ENCODE measurements at regions not wholly inside any gene's neighbourhood (a gene's known extent, or its start where the extent isn't known, plus 50 kb on each side); places are given as distances from the start of the nearest gene placed in this dataset.

DNA sequence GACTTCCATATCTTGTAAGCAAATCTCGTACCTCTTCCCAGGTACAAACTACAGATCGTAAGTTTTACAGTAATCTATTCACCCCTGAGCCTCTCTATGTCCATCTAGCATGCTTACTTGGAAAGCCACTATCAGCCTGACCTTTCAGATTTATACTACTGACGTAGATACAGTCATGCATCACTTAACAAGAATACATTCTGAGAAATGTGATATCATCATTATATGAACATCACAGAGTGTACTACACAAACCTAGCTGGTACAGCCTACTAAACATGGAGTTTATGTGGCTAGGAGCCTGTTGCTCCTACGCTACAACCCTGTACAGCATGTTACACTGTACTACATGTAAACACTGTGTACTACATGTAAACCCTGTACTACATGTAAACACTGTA lies 293.2 kb upstream of the ZNF804A start:
- Histone ChIP-seq H3K4me3 (ENCODE audit: low read length) (no peak overlapping the region), H4K20me1 (ENCODE audit: insufficient read depth) (no peaks in the 10 kb centered on the region), H3K36me3 (ENCODE audit: insufficient read depth, low read length) (no peaks in the 10 kb centered on the region), H2AFZ (ENCODE audit: low read depth, low read length) (no peak overlapping the region), H3K9me2 (ENCODE audit: insufficient read depth, low read length) (no peaks in the 10 kb centered on the region), H3K4me2 (ENCODE audit: low read length) (no peak overlapping the region), H3K27me3 (ENCODE audit: insufficient read depth, low read depth, low read length) (no peaks in the 10 kb centered on the region), H3K9me3 (ENCODE audit: low read length) (no peaks in the 10 kb centered on the region), H3K27ac (ENCODE audit: low read length) (no peak overlapping the region), H3K79me2 (replicated peaks; ENCODE audit: insufficient read depth, low read length) (no peaks in the 10 kb centered on the region), H3K9ac (ENCODE audit: low read length) (no peak overlapping the region), H3F3A (ENCODE audit: insufficient read depth, low read length, poor library complexity, severe bottlenecking) (no peaks in the 10 kb centered on the region)
- TF ChIP-seq MXI1 (conservative IDR thresholded peaks at IDR 0.05; ENCODE audit: poor library complexity, severe bottlenecking): no peak
- TF ChIP-seq, protein P1, sequence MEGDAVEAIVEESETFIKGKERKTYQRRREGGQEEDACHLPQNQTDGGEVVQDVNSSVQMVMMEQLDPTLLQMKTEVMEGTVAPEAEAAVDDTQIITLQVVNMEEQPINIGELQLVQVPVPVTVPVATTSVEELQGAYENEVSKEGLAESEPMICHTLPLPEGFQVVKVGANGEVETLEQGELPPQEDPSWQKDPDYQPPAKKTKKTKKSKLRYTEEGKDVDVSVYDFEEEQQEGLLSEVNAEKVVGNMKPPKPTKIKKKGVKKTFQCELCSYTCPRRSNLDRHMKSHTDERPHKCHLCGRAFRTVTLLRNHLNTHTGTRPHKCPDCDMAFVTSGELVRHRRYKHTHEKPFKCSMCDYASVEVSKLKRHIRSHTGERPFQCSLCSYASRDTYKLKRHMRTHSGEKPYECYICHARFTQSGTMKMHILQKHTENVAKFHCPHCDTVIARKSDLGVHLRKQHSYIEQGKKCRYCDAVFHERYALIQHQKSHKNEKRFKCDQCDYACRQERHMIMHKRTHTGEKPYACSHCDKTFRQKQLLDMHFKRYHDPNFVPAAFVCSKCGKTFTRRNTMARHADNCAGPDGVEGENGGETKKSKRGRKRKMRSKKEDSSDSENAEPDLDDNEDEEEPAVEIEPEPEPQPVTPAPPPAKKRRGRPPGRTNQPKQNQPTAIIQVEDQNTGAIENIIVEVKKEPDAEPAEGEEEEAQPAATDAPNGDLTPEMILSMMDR (IDR thresholded peaks at IDR 0.05; ENCODE audit: poor library complexity, severe bottlenecking): no peak

DNA sequence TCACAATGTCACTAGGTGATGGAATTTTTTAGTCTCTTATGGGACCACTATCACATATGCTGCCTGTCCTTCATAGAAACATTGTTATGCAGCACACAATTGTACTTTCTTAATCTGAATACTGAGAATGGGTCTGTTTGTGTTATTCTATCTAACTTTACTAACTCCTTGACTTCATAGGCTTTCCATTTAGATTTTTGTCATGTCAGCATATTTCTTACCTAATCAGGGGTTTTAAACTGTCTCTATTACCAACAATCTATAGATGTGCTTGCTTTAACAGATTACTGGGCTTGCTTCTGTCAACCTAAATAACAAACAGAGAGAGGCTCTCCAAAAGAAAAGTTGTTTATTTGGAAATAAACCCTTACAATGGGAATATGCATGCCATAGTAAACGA lies 289.6 kb upstream of the ZNF804A start:
- Histone ChIP-seq H3K27me3 (ENCODE audit: insufficient read depth, low read depth, low read length) (no peaks in the 10 kb centered on the region), H3K9ac (ENCODE audit: low read length) (no peak overlapping the region), H4K20me1 (ENCODE audit: insufficient read depth) (no peaks in the 10 kb centered on the region), H3K36me3 (ENCODE audit: insufficient read depth, low read length) (no peaks in the 10 kb centered on the region), H3K9me2 (ENCODE audit: insufficient read depth, low read length) (no peaks in the 10 kb centered on the region), H3K9me3 (ENCODE audit: low read length) (no peaks in the 10 kb centered on the region), H3K79me2 (replicated peaks; ENCODE audit: insufficient read depth, low read length) (no peaks in the 10 kb centered on the region), H2AFZ (ENCODE audit: low read depth, low read length) (no peak overlapping the region), H3F3A (ENCODE audit: insufficient read depth, low read length, poor library complexity, severe bottlenecking) (no peaks in the 10 kb centered on the region), H3K27ac (ENCODE audit: low read length) (no peak overlapping the region), H3K4me2 (ENCODE audit: low read length) (no peak overlapping the region), H3K4me3 (ENCODE audit: low read length) (no peak overlapping the region)
- TF ChIP-seq EP300 (conservative IDR thresholded peaks at IDR 0.05; ENCODE audit: poor library complexity, severe bottlenecking): no peak

DNA sequence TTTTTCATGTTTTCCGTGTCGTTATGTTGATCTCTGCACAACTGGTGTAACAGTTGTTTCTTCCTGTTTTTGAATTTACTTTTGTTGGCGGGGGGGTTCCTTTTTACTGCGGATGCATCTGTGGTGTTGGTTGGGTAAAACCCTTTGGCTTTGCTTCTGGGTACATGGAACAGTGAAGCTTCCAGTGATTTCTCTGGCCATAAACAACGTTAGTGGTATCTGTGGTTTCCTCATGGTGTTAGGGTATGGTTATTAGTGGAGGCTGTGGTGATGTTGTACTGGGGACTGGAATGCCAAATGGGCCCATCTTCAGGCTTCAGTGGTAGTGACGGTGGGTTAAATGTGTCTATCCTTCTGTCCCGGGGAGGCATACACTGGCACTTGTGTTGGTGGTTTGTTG lies 285.4 kb upstream of the ZNF804A start:
- H3K79me2 ChIP-seq (replicated peaks; ENCODE audit: insufficient read depth, low read length): no peaks in the 10 kb centered on the region
- TF ChIP-seq RAD21 (conservative IDR thresholded peaks at IDR 0.05) (no peak), MXI1 (conservative IDR thresholded peaks at IDR 0.05; ENCODE audit: poor library complexity, severe bottlenecking) (no peak), POLR2AphosphoS5 (IDR thresholded peaks at IDR 0.05) (no peak), EP300 (conservative IDR thresholded peaks at IDR 0.05; ENCODE audit: poor library complexity, severe bottlenecking) (no peak), SMC3 (conservative IDR thresholded peaks at IDR 0.05; ENCODE audit: poor library complexity) (no peak), EZH2 (IDR thresholded peaks at IDR 0.05; ENCODE audit: borderline replicate concordance, insufficient read depth, low read length, poor library complexity, severe bottlenecking) (no peak), TAF1 (IDR thresholded peaks at IDR 0.05; ENCODE audit: low read depth) (no peak)
- TF ChIP-seq, protein P2, sequence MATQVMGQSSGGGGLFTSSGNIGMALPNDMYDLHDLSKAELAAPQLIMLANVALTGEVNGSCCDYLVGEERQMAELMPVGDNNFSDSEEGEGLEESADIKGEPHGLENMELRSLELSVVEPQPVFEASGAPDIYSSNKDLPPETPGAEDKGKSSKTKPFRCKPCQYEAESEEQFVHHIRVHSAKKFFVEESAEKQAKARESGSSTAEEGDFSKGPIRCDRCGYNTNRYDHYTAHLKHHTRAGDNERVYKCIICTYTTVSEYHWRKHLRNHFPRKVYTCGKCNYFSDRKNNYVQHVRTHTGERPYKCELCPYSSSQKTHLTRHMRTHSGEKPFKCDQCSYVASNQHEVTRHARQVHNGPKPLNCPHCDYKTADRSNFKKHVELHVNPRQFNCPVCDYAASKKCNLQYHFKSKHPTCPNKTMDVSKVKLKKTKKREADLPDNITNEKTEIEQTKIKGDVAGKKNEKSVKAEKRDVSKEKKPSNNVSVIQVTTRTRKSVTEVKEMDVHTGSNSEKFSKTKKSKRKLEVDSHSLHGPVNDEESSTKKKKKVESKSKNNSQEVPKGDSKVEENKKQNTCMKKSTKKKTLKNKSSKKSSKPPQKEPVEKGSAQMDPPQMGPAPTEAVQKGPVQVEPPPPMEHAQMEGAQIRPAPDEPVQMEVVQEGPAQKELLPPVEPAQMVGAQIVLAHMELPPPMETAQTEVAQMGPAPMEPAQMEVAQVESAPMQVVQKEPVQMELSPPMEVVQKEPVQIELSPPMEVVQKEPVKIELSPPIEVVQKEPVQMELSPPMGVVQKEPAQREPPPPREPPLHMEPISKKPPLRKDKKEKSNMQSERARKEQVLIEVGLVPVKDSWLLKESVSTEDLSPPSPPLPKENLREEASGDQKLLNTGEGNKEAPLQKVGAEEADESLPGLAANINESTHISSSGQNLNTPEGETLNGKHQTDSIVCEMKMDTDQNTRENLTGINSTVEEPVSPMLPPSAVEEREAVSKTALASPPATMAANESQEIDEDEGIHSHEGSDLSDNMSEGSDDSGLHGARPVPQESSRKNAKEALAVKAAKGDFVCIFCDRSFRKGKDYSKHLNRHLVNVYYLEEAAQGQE (IDR thresholded peaks at IDR 0.05; ENCODE audit: borderline replicate concordance): no peak
- TF ChIP-seq, protein P1 (IDR thresholded peaks at IDR 0.05; ENCODE audit: poor library complexity, severe bottlenecking): no peak
- no peaks in the 10 kb centered on the region for H3K36me3 ChIP-seq (ENCODE audit: insufficient read depth, low read length)
- no peak overlapping the region for H3K27ac ChIP-seq (ENCODE audit: low read length)
- H3K27me3 ChIP-seq (ENCODE audit: insufficient read depth, low read depth, low read length): no peaks in the 10 kb centered on the region
- no peak overlapping the region for H3K4me3 ChIP-seq (ENCODE audit: low read length)
- H3K9me2 ChIP-seq (ENCODE audit: insufficient read depth, low read length): no peaks in the 10 kb centered on the region
- no peak overlapping the region for H3K9ac ChIP-seq (ENCODE audit: low read length)
- H4K20me1 ChIP-seq (ENCODE audit: insufficient read depth): no peaks in the 10 kb centered on the region
- no peak overlapping the region for H3K4me2 ChIP-seq (ENCODE audit: low read length)
- H3F3A ChIP-seq (ENCODE audit: insufficient read depth, low read length, poor library complexity, severe bottlenecking): no peaks in the 10 kb centered on the region
- H3K9me3 ChIP-seq (ENCODE audit: low read length): no peaks in the 10 kb centered on the region
- H2AFZ ChIP-seq (ENCODE audit: low read depth, low read length): no peak overlapping the region
